GM18519 (cell line): ENCODE measurements at regions not wholly inside any gene's neighbourhood (a gene's known extent, or its start where the extent isn't known, plus 50 kb on each side); places are given as distances from the start of the nearest gene placed in this dataset.
"Not testable (repeated sequence)": the region's sequence is repeated elsewhere in the genome, so short reads cannot be mapped to it uniquely, and the experiment has no call there.

Experiments
- ATAC-seq: cut with Tn5 transposase; IDR thresholded peaks from one replicate; pipeline ENCODE4 v1.9.1; 2021; ENCODE audit warnings: mild to moderate bottlenecking, moderate library complexity; ENCODE audit not compliant: unreplicated experiment, low FRiP score

DNA sequence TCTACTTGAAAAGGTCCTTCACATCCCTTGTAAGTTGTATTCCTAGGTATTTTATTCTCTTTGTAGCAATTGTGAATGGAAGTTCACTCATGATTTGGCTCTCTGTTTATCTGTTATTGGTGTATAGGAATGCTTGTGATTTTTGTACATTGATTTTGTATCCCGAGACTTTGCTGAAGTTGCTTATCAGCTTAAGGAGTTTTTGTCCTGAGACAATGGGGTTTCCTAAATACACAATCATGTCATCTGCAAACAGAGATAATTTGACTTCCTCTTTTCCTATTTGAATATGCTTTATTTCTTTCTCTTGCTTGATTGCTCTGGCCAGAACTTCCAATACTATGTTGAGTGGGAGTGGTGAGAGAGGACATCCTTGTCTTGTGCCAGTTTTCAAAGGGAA lies 69.8 kb upstream of the MYRIP start:
- not testable (repeated sequence) for ATAC-seq

DNA sequence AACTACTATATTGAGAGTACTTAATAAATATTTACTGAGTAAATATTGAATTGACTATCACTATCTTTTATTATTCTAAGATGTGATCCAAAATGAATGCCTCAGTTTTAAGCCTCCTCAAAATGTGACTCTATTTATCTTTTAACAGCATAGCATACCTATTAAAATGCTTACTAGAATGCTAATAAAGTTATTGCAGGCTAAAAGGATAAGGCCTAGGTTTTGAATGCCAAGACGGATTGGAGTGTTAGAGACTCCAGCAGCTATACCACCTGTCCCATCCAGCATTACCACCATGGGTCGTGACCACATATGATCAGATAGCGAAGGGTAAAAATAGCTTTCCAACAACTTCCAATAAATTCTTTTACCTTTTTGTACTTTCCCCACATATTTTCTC lies 64.7 kb upstream of the MYRIP start:
- ATAC-seq: no peak

DNA sequence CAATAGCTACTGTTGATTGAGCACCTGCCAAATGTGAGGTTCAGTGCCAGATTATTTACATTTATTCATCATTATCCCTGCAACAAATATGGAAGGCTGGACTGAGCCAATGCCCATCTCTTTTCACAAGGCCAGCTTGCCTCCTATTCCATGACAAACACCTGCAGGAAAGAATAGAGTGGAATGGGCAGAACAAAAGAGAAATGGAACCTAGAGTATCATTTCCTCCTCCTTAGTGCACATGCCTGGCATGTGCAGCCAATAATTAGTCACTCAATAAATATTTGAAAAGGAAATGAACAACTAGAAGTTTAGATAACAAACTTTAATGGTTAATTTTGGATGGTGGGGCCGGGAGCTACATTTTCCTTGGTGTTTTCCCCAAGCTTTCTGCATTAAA lies 61.4 kb upstream of the MYRIP start:
- ATAC-seq: no peak

DNA sequence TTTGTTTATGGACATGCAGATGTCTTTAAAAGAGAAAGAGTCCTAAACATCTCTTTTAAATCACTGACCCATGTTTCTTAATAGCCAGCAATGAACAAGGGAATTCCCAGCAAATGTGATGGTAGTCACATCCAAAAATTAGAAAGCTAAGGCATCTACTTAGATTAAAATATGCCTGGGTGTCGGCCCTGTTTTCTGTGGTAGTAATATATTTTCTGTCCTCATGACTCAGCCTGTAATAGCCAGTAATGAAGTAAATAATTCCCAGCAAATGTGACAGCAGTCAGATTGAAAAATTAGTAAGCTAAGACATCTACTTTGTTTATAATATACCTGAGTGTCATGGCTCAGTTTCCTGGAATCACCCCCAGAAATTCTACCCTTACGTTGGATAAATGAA lies 60.6 kb upstream of the MYRIP start:
- no peak for ATAC-seq

DNA sequence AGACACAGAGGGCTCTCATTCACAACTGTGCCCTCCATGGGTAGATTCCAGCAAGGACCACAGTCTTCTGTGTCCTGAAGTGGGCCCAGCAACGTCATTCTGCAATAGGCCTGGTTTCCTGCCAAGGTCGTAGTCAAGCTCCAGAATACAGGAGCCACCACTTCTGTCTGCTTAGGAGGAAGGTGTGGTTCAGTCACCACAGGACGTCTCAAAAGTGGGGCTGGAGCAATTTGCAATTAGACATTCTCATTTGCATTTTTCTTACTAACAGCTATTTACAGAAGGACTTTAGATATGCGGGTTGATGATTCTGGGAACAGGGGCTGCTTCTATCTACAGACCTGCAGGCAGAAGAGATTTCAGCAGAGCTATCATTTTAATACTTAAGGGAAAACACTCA lies 58.7 kb upstream of the MYRIP start:
- ATAC-seq: no peak

DNA sequence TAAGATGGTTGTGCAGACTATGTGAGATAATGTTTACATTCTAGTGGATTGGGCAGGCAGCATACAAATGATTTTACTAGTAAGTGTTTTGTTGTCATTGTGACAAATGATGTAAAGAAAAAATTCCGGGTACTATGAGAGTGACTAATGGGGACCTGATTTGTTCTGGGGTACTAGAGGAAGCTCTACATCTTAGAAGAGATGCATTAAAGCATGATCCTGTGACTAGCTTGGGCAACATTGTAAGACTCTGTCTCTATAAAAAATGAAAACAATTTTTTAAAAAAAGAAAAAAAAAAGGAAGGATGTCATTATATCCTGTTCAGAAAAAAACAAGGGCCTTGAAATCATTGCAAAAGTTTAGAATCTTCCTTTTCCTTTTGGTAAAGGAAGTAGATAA lies 58.1 kb upstream of the MYRIP start:
- no peak for ATAC-seq

DNA sequence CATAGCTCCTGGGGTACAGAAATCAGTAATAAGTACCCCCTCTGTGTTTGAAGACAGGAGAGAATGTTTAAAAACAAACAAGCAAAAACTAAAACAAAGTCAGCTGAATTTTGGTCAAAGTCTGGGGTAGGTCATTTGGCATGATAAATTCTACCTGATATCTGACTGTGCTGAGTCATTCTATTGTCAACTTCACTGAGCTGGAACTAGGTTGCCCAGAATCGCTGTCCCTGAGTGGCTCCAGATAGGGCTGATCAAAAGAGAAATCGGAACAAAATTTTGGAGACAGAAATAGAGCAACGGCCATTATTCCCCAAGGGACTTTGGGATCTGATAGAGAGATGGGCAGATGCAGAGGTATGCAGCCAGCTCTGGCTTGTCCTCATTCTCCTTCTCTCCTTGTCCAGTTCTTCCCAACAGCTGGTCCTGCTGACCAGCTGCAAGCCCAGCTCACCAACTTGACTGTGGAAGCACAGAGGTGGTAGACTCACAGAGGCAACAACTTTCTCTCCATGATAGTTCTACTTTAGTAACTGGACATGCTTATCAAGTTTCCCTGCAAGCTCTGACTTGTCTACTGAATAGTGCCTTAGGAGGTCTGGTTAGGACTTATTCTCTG lies 57.3 kb upstream of the MYRIP start:
- no peak for ATAC-seq

DNA sequence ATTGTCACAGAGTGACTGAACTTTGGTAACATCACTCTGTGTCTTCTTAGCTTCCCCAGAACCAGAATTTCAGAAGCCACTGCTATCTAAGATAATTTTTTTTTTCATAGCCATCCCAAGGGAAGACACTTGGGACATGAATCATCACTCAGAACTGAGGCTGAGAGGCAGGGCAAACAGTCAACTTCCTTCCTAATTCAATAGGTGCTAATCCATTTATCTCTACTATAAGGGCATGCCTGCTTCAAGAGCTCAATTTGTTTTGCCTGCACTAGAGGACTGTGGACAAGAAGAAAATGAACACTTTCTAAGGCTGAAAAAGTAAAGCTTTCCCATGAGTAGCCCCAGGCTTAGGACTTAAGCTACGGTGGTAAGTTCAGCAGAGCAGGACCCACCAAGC lies 56.7 kb upstream of the MYRIP start:
- no peak for ATAC-seq

DNA sequence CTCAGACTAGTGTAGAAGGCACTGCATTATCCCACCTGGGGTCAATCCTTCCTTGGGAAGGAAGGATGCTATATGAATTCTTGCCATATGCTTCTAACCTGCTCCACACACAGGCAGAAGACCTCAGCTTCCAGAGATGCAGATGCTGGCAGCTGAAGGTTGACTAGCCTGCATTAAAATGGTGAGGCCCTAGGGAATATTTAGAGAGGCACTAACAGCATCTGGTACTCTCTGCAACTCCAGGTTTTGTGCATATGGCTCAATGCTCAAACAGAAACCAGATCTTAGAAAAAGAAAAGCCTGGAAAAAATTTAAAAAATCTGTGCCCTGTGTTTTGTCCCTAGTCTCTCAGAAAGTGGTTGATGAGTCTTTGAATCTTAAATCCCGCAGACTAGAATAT lies 56.0 kb upstream of the MYRIP start:
- no peak for ATAC-seq

DNA sequence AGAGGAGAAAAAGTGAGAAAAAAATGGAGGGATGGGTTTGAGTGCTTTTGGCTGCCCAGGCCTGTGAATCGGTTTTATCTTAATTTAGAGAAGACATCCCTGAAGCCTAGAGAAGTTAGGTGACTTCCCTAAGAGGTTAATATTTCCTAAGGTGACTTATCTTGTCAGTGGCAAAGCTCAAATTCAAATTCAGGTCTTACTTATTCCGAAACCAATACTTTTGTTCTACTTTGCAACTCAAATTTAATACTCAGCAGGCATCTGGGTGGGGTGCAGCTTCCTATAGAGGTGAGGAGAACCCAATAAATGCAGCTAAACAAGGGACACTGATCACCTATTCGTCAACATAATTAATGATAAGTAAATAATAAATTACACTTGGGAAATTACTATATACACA lies 54.9 kb upstream of the MYRIP start:
- ATAC-seq: no peak

DNA sequence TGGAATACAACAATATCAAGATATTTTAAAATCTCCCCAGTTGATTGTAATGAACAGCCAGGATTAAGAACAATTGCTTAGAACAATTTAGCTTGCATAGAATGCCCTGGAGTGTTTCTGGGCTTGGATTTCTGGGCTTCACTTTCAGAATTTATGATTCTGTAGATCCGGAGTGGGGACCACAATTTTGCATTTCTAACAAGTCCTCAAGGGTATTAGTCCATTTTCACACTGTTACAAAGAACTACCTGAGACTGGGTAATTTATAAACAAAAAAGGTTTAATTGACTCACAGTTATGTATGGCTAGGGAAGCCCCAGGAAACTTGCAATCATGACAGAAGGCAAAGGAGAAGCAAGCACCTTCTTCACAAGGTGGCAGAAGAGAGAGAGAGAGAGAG lies 54.3 kb upstream of the MYRIP start:
- no peak for ATAC-seq

DNA sequence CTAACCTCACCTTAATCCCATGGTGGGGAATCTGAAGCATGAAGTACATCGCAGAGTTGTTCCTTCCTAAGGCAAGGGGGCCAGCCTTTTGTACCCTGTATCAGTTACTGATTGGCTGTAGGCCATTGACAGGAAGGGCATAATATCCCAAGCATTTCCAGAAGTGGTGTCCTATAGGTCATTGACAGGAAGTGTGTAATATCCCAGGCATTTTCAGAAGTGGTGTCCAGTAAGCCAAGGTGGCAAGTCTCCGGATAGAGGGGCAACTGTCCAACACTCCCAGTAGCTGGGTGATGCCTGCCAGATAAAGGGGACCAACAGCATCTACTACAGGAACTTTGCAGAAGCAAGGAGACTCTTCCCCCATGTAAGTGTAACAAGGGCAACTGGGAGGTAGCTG lies 52.1 kb upstream of the MYRIP start:
- ATAC-seq: no peak
